SK-MEL-5 (cell line): ENCODE measurements at regions not wholly inside any gene's neighbourhood (a gene's known extent, or its start where the extent isn't known, plus 50 kb on each side); places are given as distances from the start of the nearest gene placed in this dataset.
A peak's percentile ranks its signal among the peaks of the same experiment; 100 is the strongest.
"Not testable (repeated sequence)": the region's sequence is repeated elsewhere in the genome, so short reads cannot be mapped to it uniquely, and the experiment has no call there.

Source experiments
- DNase-seq: peaks from one replicate; pipeline ENCODE4 v3.0.0-alpha.2; 2016; ENCODE audit warnings: low read depth, low spot score
- in situ Hi-C: cut with HindIII; loops from 2 replicates; pipeline ENCODE4 v1.10.0; 2016; ENCODE audit warnings: low sequenced_read_pairs, high pct_unique_total_duplicates, low pct_unique_long_range_greater_than_20kb

GRCh38 chr4:40681600-40681999 lies 51.9 kb upstream of the RBM47 start:
- in situ Hi-C loops, result no loop called here
- DNase-seq, result no peak

- DNase-seq, result no peak
- in situ Hi-C loops, result no loop called here
Observed at GRCh38 chr4:40682290-40683101, 52.8 kb upstream of the RBM47 start.

- in situ Hi-C loops, DNase-seq: not testable (repeated sequence)
Observed at GRCh38 chr4:40683536-40684145, 54.0 kb upstream of the RBM47 start.

GRCh38 chr4:40684404-40684803 lies 54.7 kb upstream of the RBM47 start:
- in situ Hi-C loops, result no loop called here

GRCh38 chr4:40685300-40685699 lies 55.6 kb upstream of the RBM47 start:
- DNase-seq, result peak; percentile 56
- in situ Hi-C loops, result no loop called here

More at GRCh38 chr4:40684404-40684803, 54.7 kb upstream of the RBM47 start:
- no peak for DNase-seq

- DNase-seq, result no peak
- in situ Hi-C loops, result no loop called here
Observed at GRCh38 chr4:40686081-40686913, 56.6 kb upstream of the RBM47 start.

- DNase-seq, result no peak
- in situ Hi-C loops, result no loop called here
Observed at GRCh38 chr4:40687676-40688389, 58.2 kb upstream of the RBM47 start.

GRCh38 chr4:40688446-40689095 lies 58.9 kb upstream of the RBM47 start:
- no peak for DNase-seq
- in situ Hi-C loops, result no loop called here

GRCh38 chr4:40693946-40694345 lies 55.8 kb upstream of the NSUN7 start:
- no peak for DNase-seq
- in situ Hi-C loops, result no loop called here

GRCh38 chr4:40697476-40697875 lies 52.3 kb upstream of the NSUN7 start:
- in situ Hi-C loops, DNase-seq: not testable (repeated sequence)

- in situ Hi-C loops, result no loop called here
- no peak for DNase-seq
Observed at GRCh38 chr4:40698733-40699132, 51.0 kb upstream of the NSUN7 start.

- DNase-seq, result no peak
- in situ Hi-C loops, result no loop called here
Observed at GRCh38 chr4:40699648-40700047, 50.1 kb upstream of the NSUN7 start.
